Peyer's patch (tissue), 4 donors: ENCODE measurements at regions not wholly inside any gene's neighbourhood (a gene's known extent, or its start where the extent isn't known, plus 50 kb on each side); places are given as distances from the start of the nearest gene placed in this dataset.

Experiments used
- DNase-seq, 3 donors: peaks; one replicate each; pipeline ENCODE4 v3.0.0-alpha.2; 2017 to 2019
- H3K27ac ChIP-seq, 4 donors: fragments of 200-600 bp; sonication (generic); one replicate each; pipeline ENCODE4 v1.5.1; 2016 to 2019
- H3K27me3 ChIP-seq, 2 donors: fragments of 200-600 bp; sonication (generic); one replicate each; pipeline ENCODE4 v1.5.1; 2019
- H3K36me3 ChIP-seq, 3 donors: fragments of 200-600 bp; sonication (generic); one replicate each; pipeline ENCODE4 v1.5.1; 2016 to 2019
- H3K4me1 ChIP-seq, 4 donors: fragments of 200-600 bp; sonication (generic); one replicate each; pipeline ENCODE4 v1.5.1; 2016 to 2019
- H3K4me3 ChIP-seq, 4 donors: fragments of 200-600 bp; sonication (generic); 1 replicate in 3 of 4; 2 replicates in 1 of 4; pipeline ENCODE4 v1.5.1; 2016 to 2019; ENCODE audit warnings: mild to moderate bottlenecking in 1 of 4
- H3K9me3 ChIP-seq, 4 donors: fragments of 200-600 bp; sonication (generic); one replicate each; pipeline ENCODE4 v1.5.1; 2016 to 2019; ENCODE audit warnings: mild to moderate bottlenecking in 1 of 4
- CTCF ChIP-seq, 6 experiments: fragments of 450-650 bp in 4 of 6; fragments of 200-600 bp in 2 of 6; sonication (generic) in 1 of 6; IDR thresholded peaks; one replicate each; pipeline ENCODE4 v1.5.1; 2017 to 2019; ENCODE audit warnings: antibody characterized with exemption in 6 of 6, mild to moderate bottlenecking in 3 of 6, moderate library complexity in 1 of 6
- POLR2A ChIP-seq, 2 donors: fragments of 450-650 bp; IDR thresholded peaks; one replicate each; pipeline ENCODE4 v1.5.1; 2017; ENCODE audit warnings: antibody characterized with exemption in 2 of 2, mild to moderate bottlenecking in 2 of 2, moderate library complexity in 2 of 2

GRCh38 chr7:11221984-11222383 is 248.3 kb downstream of the PHF14 start:
- Histone ChIP-seq H3K36me3 (no peaks in the 10 kb centered on the region), H3K9me3 (no peaks in the 10 kb centered on the region), H3K4me3 (no peak overlapping the region), H3K4me1 (no peaks in the 10 kb centered on the region), H3K27me3 (no peaks in the 10 kb centered on the region), H3K27ac (no peak overlapping the region)
- no peak for TF ChIP-seq CTCF (IDR thresholded peaks at IDR 0.05)
- TF ChIP-seq POLR2A (IDR thresholded peaks at IDR 0.05), result no peak
- no peak for DNase-seq

- H3K27me3 ChIP-seq, result no peaks in the 10 kb centered on the region
- H3K9me3 ChIP-seq, result no peaks in the 10 kb centered on the region
- no peak overlapping the region for H3K27ac ChIP-seq
- no peak overlapping the region for H3K4me3 ChIP-seq
- no peaks in the 10 kb centered on the region for H3K36me3 ChIP-seq
- no peaks in the 10 kb centered on the region for H3K4me1 ChIP-seq
- no peak for DNase-seq
- TF ChIP-seq POLR2A (IDR thresholded peaks at IDR 0.05) (no peak), CTCF (IDR thresholded peaks at IDR 0.05) (no peak)
Observed at GRCh38 chr7:11224535-11224934, 250.9 kb downstream of the PHF14 start.

- H3K27me3 ChIP-seq, result no peaks in the 10 kb centered on the region
- H3K27ac ChIP-seq, result peak overlapping the region in 1 of 4 donors; percentile 24
- H3K4me1 ChIP-seq, result no peaks in the 10 kb centered on the region
- DNase-seq, result peak in 2 of 3 donors; percentile 38 to 81
- no peaks in the 10 kb centered on the region for H3K36me3 ChIP-seq
- TF ChIP-seq CTCF (IDR thresholded peaks at IDR 0.05), result no peak
- no peak for TF ChIP-seq POLR2A (IDR thresholded peaks at IDR 0.05)
- no peaks in the 10 kb centered on the region for H3K9me3 ChIP-seq
- H3K4me3 ChIP-seq, result no peak overlapping the region
Observed at GRCh38 chr7:11228515-11228914, 254.8 kb downstream of the PHF14 start.

- no peak overlapping the region for H3K27ac ChIP-seq
- TF ChIP-seq CTCF (IDR thresholded peaks at IDR 0.05), result no peak
Observed at GRCh38 chr7:11231190-11231589, 257.5 kb downstream of the PHF14 start.

GRCh38 chr7:11232462-11232861 is 258.8 kb downstream of the PHF14 start:
- DNase-seq, result no peak
- Histone ChIP-seq H3K9me3 (no peaks in the 10 kb centered on the region), H3K4me3 (no peak overlapping the region), H3K27me3 (no peaks in the 10 kb centered on the region), H3K36me3 (no peaks in the 10 kb centered on the region), H3K4me1 (no peaks in the 10 kb centered on the region), H3K27ac (no peak overlapping the region)
- TF ChIP-seq POLR2A (IDR thresholded peaks at IDR 0.05), result no peak
- no peak for TF ChIP-seq CTCF (IDR thresholded peaks at IDR 0.05)

More at GRCh38 chr7:11231190-11231589, 257.5 kb downstream of the PHF14 start:
- Histone ChIP-seq H3K4me3 (no peak overlapping the region), H3K9me3 (no peaks in the 10 kb centered on the region), H3K36me3 (no peaks in the 10 kb centered on the region), H3K27me3 (no peaks in the 10 kb centered on the region), H3K4me1 (no peaks in the 10 kb centered on the region)
- no peak for DNase-seq

- no peak overlapping the region for H3K4me3 ChIP-seq
- no peak for DNase-seq
- no peak for TF ChIP-seq POLR2A (IDR thresholded peaks at IDR 0.05)
- TF ChIP-seq CTCF (IDR thresholded peaks at IDR 0.05), result no peak
- H3K9me3 ChIP-seq, result no peaks in the 10 kb centered on the region
- no peak overlapping the region for H3K27ac ChIP-seq
- H3K36me3 ChIP-seq, result no peaks in the 10 kb centered on the region
- no peaks in the 10 kb centered on the region for H3K27me3 ChIP-seq
- no peaks in the 10 kb centered on the region for H3K4me1 ChIP-seq
Observed at GRCh38 chr7:11233871-11234270, 260.2 kb downstream of the PHF14 start.
